Glomerular visceral epithelial cell (primary cell): ENCODE measurements at regions not wholly inside any gene's neighbourhood (a gene's known extent, or its start where the extent isn't known, plus 50 kb on each side); places are given as distances from the start of the nearest gene placed in this dataset.
A peak's percentile ranks its signal among the peaks of the same experiment; 100 is the strongest.
"Not testable (repeated sequence)": the region's sequence is repeated elsewhere in the genome, so short reads cannot be mapped to it uniquely, and the experiment has no call there.

ENCODE experiments used
- DNase-seq: peaks from one replicate; pipeline ENCODE4 v3.0.0-alpha.2; 2016; ENCODE audit errors: extremely low spot score

GRCh38 chr7:88614736-88615135, 144.8 kb upstream of the ZNF804B start:
- no peak for DNase-seq

GRCh38 chr7:88610942-88611341, 148.6 kb upstream of the ZNF804B start:
- no peak for DNase-seq

GRCh38 chr7:88600695-88601094, 158.8 kb upstream of the ZNF804B start:
- DNase-seq = no peak

GRCh38 chr7:88599528-88599927, 160.0 kb upstream of the ZNF804B start:
- DNase-seq = no peak

GRCh38 chr7:88597941-88598425, 161.5 kb upstream of the ZNF804B start:
- no peak for DNase-seq

GRCh38 chr7:88590963-88591362, 168.5 kb upstream of the ZNF804B start:
- DNase-seq = no peak

- no peak for DNase-seq
These were observed 169.6 kb upstream of the ZNF804B start for GRCh38 chr7:88589927-88590326.

GRCh38 chr7:88586890-88587289, 172.6 kb upstream of the ZNF804B start:
- no peak for DNase-seq

GRCh38 chr7:88586219-88586618, 173.3 kb upstream of the ZNF804B start:
- DNase-seq = no peak

GRCh38 chr7:88576720-88577119, 182.8 kb upstream of the ZNF804B start:
- DNase-seq = no peak

- DNase-seq = no peak
These were observed 193.3 kb upstream of the ZNF804B start for GRCh38 chr7:88566162-88566729.

GRCh38 chr7:88565401-88565800, 194.1 kb upstream of the ZNF804B start:
- DNase-seq = no peak

GRCh38 chr7:88556441-88556840, 203.1 kb upstream of the ZNF804B start:
- not testable (repeated sequence) for DNase-seq

GRCh38 chr7:88554847-88555246, 204.7 kb upstream of the ZNF804B start:
- DNase-seq = not testable (repeated sequence)

GRCh38 chr7:88548399-88548798, 211.1 kb upstream of the ZNF804B start:
- DNase-seq = no peak

GRCh38 chr7:88546808-88547207, 212.7 kb upstream of the ZNF804B start:
- peak; percentile 3 for DNase-seq

- no peak for DNase-seq
These were observed 213.8 kb upstream of the ZNF804B start for GRCh38 chr7:88545663-88546062.

- no peak for DNase-seq
These were observed 219.5 kb upstream of the ZNF804B start for GRCh38 chr7:88540012-88540411.

GRCh38 chr7:88539518-88539917, 220.0 kb upstream of the ZNF804B start:
- DNase-seq = no peak

GRCh38 chr7:88523645-88524044, 217.0 kb upstream of the STEAP4 start:
- no peak for DNase-seq

GRCh38 chr7:88522771-88523293, 216.1 kb upstream of the STEAP4 start:
- no peak for DNase-seq

- no peak for DNase-seq
These were observed 209.7 kb upstream of the STEAP4 start for GRCh38 chr7:88516429-88516828.

GRCh38 chr7:88515301-88515700, 208.6 kb upstream of the STEAP4 start:
- DNase-seq = no peak

- no peak for DNase-seq
These were observed 202.6 kb upstream of the STEAP4 start for GRCh38 chr7:88509341-88509740.
